ENCODE measurements at regions not wholly inside any gene's neighbourhood (a gene's known extent, or its start where the extent isn't known, plus 50 kb on each side); places are given as distances from the start of the nearest gene placed in this dataset.
"Not testable (repeated sequence)": the region's sequence is repeated elsewhere in the genome, so short reads cannot be mapped to it uniquely, and the experiment has no call there.

GRCh38 chr9:74032421-74032820 lies 464.7 kb upstream of the RORB start:
- FAIRE-seq: no peak

GRCh38 chr9:74035786-74036185 lies 461.3 kb upstream of the RORB start:
- FAIRE-seq: no peak

GRCh38 chr9:74036549-74037231 lies 460.4 kb upstream of the RORB start:
- no peak for FAIRE-seq

- no peak for FAIRE-seq
Measured at GRCh38 chr9:74037274-74037673, 459.9 kb upstream of the RORB start.

GRCh38 chr9:74041588-74041987 lies 455.5 kb upstream of the RORB start:
- no peak for FAIRE-seq

GRCh38 chr9:74044844-74045243 lies 452.3 kb upstream of the RORB start:
- no peak for FAIRE-seq

- no peak for FAIRE-seq
Measured at GRCh38 chr9:74056023-74056422, 441.1 kb upstream of the RORB start.

- not testable (repeated sequence) for FAIRE-seq
Measured at GRCh38 chr9:74057051-74057450, 440.1 kb upstream of the RORB start.

GRCh38 chr9:74064702-74065101 lies 432.4 kb upstream of the RORB start:
- FAIRE-seq: no peak

GRCh38 chr9:74066128-74066527 lies 431.0 kb upstream of the RORB start:
- FAIRE-seq: no peak

GRCh38 chr9:74066605-74067004 lies 430.5 kb upstream of the RORB start:
- no peak for FAIRE-seq

- peak; percentile 64 for FAIRE-seq
Measured at GRCh38 chr9:74071502-74071901, 425.6 kb upstream of the RORB start.

- no peak for FAIRE-seq
Measured at GRCh38 chr9:74073897-74074296, 423.2 kb upstream of the RORB start.

- no peak for FAIRE-seq
Measured at GRCh38 chr9:74078647-74079046, 418.5 kb upstream of the RORB start.

- FAIRE-seq: not testable (repeated sequence)
Measured at GRCh38 chr9:74080652-74081051, 416.5 kb upstream of the RORB start.

- FAIRE-seq: no peak
Measured at GRCh38 chr9:74083681-74084433, 413.3 kb upstream of the RORB start.

- FAIRE-seq: not testable (repeated sequence)
Measured at GRCh38 chr9:74085384-74086037, 411.6 kb upstream of the RORB start.

- FAIRE-seq: not testable (repeated sequence)
Measured at GRCh38 chr9:74090921-74091320, 406.2 kb upstream of the RORB start.

- no peak for FAIRE-seq
Measured at GRCh38 chr9:74092491-74092834, 404.7 kb upstream of the RORB start.

- not testable (repeated sequence) for FAIRE-seq
Measured at GRCh38 chr9:74094037-74094436, 403.1 kb upstream of the RORB start.

- no peak for FAIRE-seq
Measured at GRCh38 chr9:74094766-74095165, 402.4 kb upstream of the RORB start.

- FAIRE-seq: no peak
Measured at GRCh38 chr9:74095925-74096324, 401.2 kb upstream of the RORB start.

GRCh38 chr9:74096420-74096819 lies 400.7 kb upstream of the RORB start:
- FAIRE-seq: no peak

- no peak for FAIRE-seq
Measured at GRCh38 chr9:74100042-74100441, 397.1 kb upstream of the RORB start.

Data from colon (tissue), 2 donors.